GM19240 (cell line): ENCODE measurements at regions not wholly inside any gene's neighbourhood (a gene's known extent, or its start where the extent isn't known, plus 50 kb on each side); places are given as distances from the start of the nearest gene placed in this dataset.

Source experiments
- DNase-seq: peaks from one replicate; pipeline ENCODE4 v3.0.0; 2011; ENCODE audit warnings: low spot score; ENCODE audit not compliant: insufficient read length

- no peak for DNase-seq
Observed at GRCh38 chr10:14468023-14468441, 137.3 kb upstream of the FRMD4A start.

GRCh38 chr10:14466257-14466656 lies 135.5 kb upstream of the FRMD4A start:
- DNase-seq = no peak

- no peak for DNase-seq
Observed at GRCh38 chr10:14460447-14460846, 129.7 kb upstream of the FRMD4A start.

GRCh38 chr10:14459665-14460064 lies 128.9 kb upstream of the FRMD4A start:
- no peak for DNase-seq

- DNase-seq = no peak
Observed at GRCh38 chr10:14456870-14457266, 126.1 kb upstream of the FRMD4A start.

GRCh38 chr10:14456218-14456869 lies 125.6 kb upstream of the FRMD4A start:
- DNase-seq = no peak

- DNase-seq = no peak
Observed at GRCh38 chr10:14454629-14455028, 123.9 kb upstream of the FRMD4A start.

GRCh38 chr10:14454206-14454605 lies 123.5 kb upstream of the FRMD4A start:
- DNase-seq = no peak

- no peak for DNase-seq
Observed at GRCh38 chr10:14453593-14453992, 122.9 kb upstream of the FRMD4A start.

GRCh38 chr10:14451341-14451740 lies 120.6 kb upstream of the FRMD4A start:
- no peak for DNase-seq

GRCh38 chr10:14450041-14450491 lies 119.3 kb upstream of the FRMD4A start:
- no peak for DNase-seq

GRCh38 chr10:14449293-14449815 lies 118.6 kb upstream of the FRMD4A start:
- no peak for DNase-seq

- no peak for DNase-seq
Observed at GRCh38 chr10:14448197-14448990, 117.7 kb upstream of the FRMD4A start.

GRCh38 chr10:14447094-14447839 lies 116.5 kb upstream of the FRMD4A start:
- no peak for DNase-seq

- DNase-seq = no peak
Observed at GRCh38 chr10:14439451-14440259, 108.9 kb upstream of the FRMD4A start.

- no peak for DNase-seq
Observed at GRCh38 chr10:14438576-14438975, 107.9 kb upstream of the FRMD4A start.

- no peak for DNase-seq
Observed at GRCh38 chr10:14438057-14438456, 107.3 kb upstream of the FRMD4A start.

GRCh38 chr10:14435976-14436632 lies 105.4 kb upstream of the FRMD4A start:
- DNase-seq = no peak

GRCh38 chr10:14433147-14433546 lies 102.4 kb upstream of the FRMD4A start:
- no peak for DNase-seq

- no peak for DNase-seq
Observed at GRCh38 chr10:14431868-14432267, 101.1 kb upstream of the FRMD4A start.
